Neural crest cell (in vitro differentiated cells): ENCODE measurements at regions not wholly inside any gene's neighbourhood (a gene's known extent, or its start where the extent isn't known, plus 50 kb on each side); places are given as distances from the start of the nearest gene placed in this dataset.

Source experiments
- DNase-seq: peaks from one replicate; pipeline ENCODE4 v3.0.0; 2021; ENCODE audit warnings: low read depth, mixed read lengths, low spot score
- H3K27ac Mint-ChIP-seq: one replicate; pipeline ENCODE4 v1.8.0; 2021; ENCODE audit warnings: mild to moderate bottlenecking, mixed read lengths; ENCODE audit not compliant: unreplicated experiment
- H3K27me3 Mint-ChIP-seq: 2 replicates; pipeline ENCODE4 v1.8.0; 2021; ENCODE audit warnings: low read depth, mild to moderate bottlenecking, mixed read lengths
- H3K36me3 Mint-ChIP-seq: 2 replicates; pipeline ENCODE4 v1.8.0; 2021; ENCODE audit warnings: low read depth, mild to moderate bottlenecking, mixed read lengths
- H3K4me1 Mint-ChIP-seq: 2 replicates; pipeline ENCODE4 v1.8.0; 2021; ENCODE audit warnings: mixed read lengths
- H3K4me3 Mint-ChIP-seq: one replicate; pipeline ENCODE4 v1.8.0; 2021; ENCODE audit warnings: mild to moderate bottlenecking, mixed read lengths
- H3K9me3 Mint-ChIP-seq: 2 replicates; pipeline ENCODE4 v1.8.0; 2021; ENCODE audit warnings: mixed read lengths
- CTCF ChIP-seq: fragments of 200-600 bp; sonication (generic); conservative IDR thresholded peaks from 2 replicates; pipeline ENCODE4 v1.5.0; 2021; ENCODE audit warnings: antibody characterized with exemption, mild to moderate bottlenecking

- peak; percentile 30 for TF ChIP-seq CTCF
- Mint-ChIP-seq H3K27me3 (peaks cover 16% of the 10 kb centered on the region), H3K4me3 (no peak overlapping the region)
Observed at GRCh38 chr1:30380625-30380984, 342.8 kb downstream of the MATN1 start.

GRCh38 chr1:30379684-30380624, 343.4 kb downstream of the MATN1 start:
- no peak overlapping the region for H3K27ac Mint-ChIP-seq
- TF ChIP-seq CTCF = peak; percentile 87

More at GRCh38 chr1:30380625-30380984, 342.8 kb downstream of the MATN1 start:
- Mint-ChIP-seq H3K9me3 (no peaks in the 10 kb centered on the region), H3K27ac (no peak overlapping the region), H3K4me1 (peaks cover 19% of the 10 kb centered on the region), H3K36me3 (no peaks in the 10 kb centered on the region)
- DNase-seq = no peak

GRCh38 chr1:30378991-30379581, 344.3 kb downstream of the MATN1 start:
- H3K27me3 Mint-ChIP-seq = peaks cover 16% of the 10 kb centered on the region
- H3K36me3 Mint-ChIP-seq = no peaks in the 10 kb centered on the region
- no peaks in the 10 kb centered on the region for H3K9me3 Mint-ChIP-seq
- no peak overlapping the region for H3K4me3 Mint-ChIP-seq
- H3K27ac Mint-ChIP-seq = peak overlapping the region; percentile 35
- TF ChIP-seq CTCF = no peak
- peak; percentile 21 for DNase-seq
- H3K4me1 Mint-ChIP-seq = peaks cover 19% of the 10 kb centered on the region

More at GRCh38 chr1:30379684-30380624, 343.4 kb downstream of the MATN1 start:
- peaks cover 19% of the 10 kb centered on the region for H3K4me1 Mint-ChIP-seq
- peak; percentile 63 for DNase-seq
- H3K36me3 Mint-ChIP-seq = no peaks in the 10 kb centered on the region
- no peak overlapping the region for H3K4me3 Mint-ChIP-seq
- peaks cover 16% of the 10 kb centered on the region for H3K27me3 Mint-ChIP-seq
- H3K9me3 Mint-ChIP-seq = no peaks in the 10 kb centered on the region

GRCh38 chr1:30378003-30378596, 345.3 kb downstream of the MATN1 start:
- H3K27me3 Mint-ChIP-seq = peaks cover 16% of the 10 kb centered on the region
- no peak for TF ChIP-seq CTCF
- no peak overlapping the region for H3K27ac Mint-ChIP-seq
- peaks cover 19% of the 10 kb centered on the region for H3K4me1 Mint-ChIP-seq
- H3K9me3 Mint-ChIP-seq = no peaks in the 10 kb centered on the region
- H3K4me3 Mint-ChIP-seq = no peak overlapping the region
- H3K36me3 Mint-ChIP-seq = no peaks in the 10 kb centered on the region
- no peak for DNase-seq

- no peak for TF ChIP-seq CTCF
- no peak for DNase-seq
- Mint-ChIP-seq H3K27ac (peak overlapping the region; percentile 27), H3K36me3 (no peaks in the 10 kb centered on the region), H3K4me1 (peaks cover 19% of the 10 kb centered on the region), H3K27me3 (peaks cover 15% of the 10 kb centered on the region), H3K4me3 (no peak overlapping the region), H3K9me3 (no peaks in the 10 kb centered on the region)
Observed at GRCh38 chr1:30377230-30378002, 346.0 kb downstream of the MATN1 start.
